ENCODE measurements at regions not wholly inside any gene's neighbourhood (a gene's known extent, or its start where the extent isn't known, plus 50 kb on each side); places are given as distances from the start of the nearest gene placed in this dataset.

- no peak overlapping the region for H3K4me3 ChIP-seq (ENCODE audit: low read length)
- peak; percentile 33 for DNase-seq (ENCODE audit: low read depth)
- no peak for TF ChIP-seq CTCF (conservative IDR thresholded peaks at IDR 0.05; ENCODE audit: low read length)
Observed at GRCh38 chr9:86846656-86847055, 100.7 kb downstream of the GAS1 start.

GRCh38 chr9:86843206-86843605 is 104.1 kb downstream of the GAS1 start:
- TF ChIP-seq CTCF (conservative IDR thresholded peaks at IDR 0.05; ENCODE audit: low read length): no peak
- no peak for DNase-seq (ENCODE audit: low read depth)
- H3K4me3 ChIP-seq (ENCODE audit: low read length): no peak overlapping the region

- DNase-seq (ENCODE audit: low read depth): peak; percentile 36
- no peak for TF ChIP-seq CTCF (conservative IDR thresholded peaks at IDR 0.05; ENCODE audit: low read length)
- no peak overlapping the region for H3K4me3 ChIP-seq (ENCODE audit: low read length)
Observed at GRCh38 chr9:86842573-86842972, 104.7 kb downstream of the GAS1 start.

- H3K4me3 ChIP-seq (ENCODE audit: low read length): no peak overlapping the region
- DNase-seq (ENCODE audit: low read depth): no peak
- no peak for TF ChIP-seq CTCF (conservative IDR thresholded peaks at IDR 0.05; ENCODE audit: low read length)
Observed at GRCh38 chr9:86839522-86839921, 107.8 kb downstream of the GAS1 start.

- TF ChIP-seq CTCF (conservative IDR thresholded peaks at IDR 0.05; ENCODE audit: low read length): no peak
- H3K4me3 ChIP-seq (ENCODE audit: low read length): no peak overlapping the region
- DNase-seq (ENCODE audit: low read depth): no peak
Observed at GRCh38 chr9:86838519-86839497, 108.5 kb downstream of the GAS1 start.

GRCh38 chr9:86837345-86837744 is 110.0 kb downstream of the GAS1 start:
- no peak for TF ChIP-seq CTCF (conservative IDR thresholded peaks at IDR 0.05; ENCODE audit: low read length)
- no peak overlapping the region for H3K4me3 ChIP-seq (ENCODE audit: low read length)
- DNase-seq (ENCODE audit: low read depth): no peak

- DNase-seq (ENCODE audit: low read depth): no peak
- H3K4me3 ChIP-seq (ENCODE audit: low read length): no peak overlapping the region
- no peak for TF ChIP-seq CTCF (conservative IDR thresholded peaks at IDR 0.05; ENCODE audit: low read length)
Observed at GRCh38 chr9:86836797-86837196, 110.5 kb downstream of the GAS1 start.
